Breast epithelium (tissue), 3 donors: ENCODE measurements at regions not wholly inside any gene's neighbourhood (a gene's known extent, or its start where the extent isn't known, plus 50 kb on each side); places are given as distances from the start of the nearest gene placed in this dataset.

Experiments
- CTCF ChIP-seq, 3 donors: fragments of 450-650 bp; IDR thresholded peaks; one replicate each; pipeline ENCODE4 v1.5.1; 2016 to 2017; ENCODE audit warnings: antibody characterized with exemption in 3 of 3, mild to moderate bottlenecking in 3 of 3, moderate library complexity in 3 of 3
- POLR2A ChIP-seq: fragments of 450-650 bp; IDR thresholded peaks from one replicate; pipeline ENCODE4 v1.6.1; 2016; ENCODE audit warnings: antibody characterized with exemption, mild to moderate bottlenecking, moderate library complexity

GRCh38 chr10:43857206-43857930, 208.7 kb upstream of the ZNF32 start:
- no peak for TF ChIP-seq CTCF (IDR thresholded peaks at IDR 0.05)
- TF ChIP-seq POLR2A, result no peak
